ENCODE measurements at regions not wholly inside any gene's neighbourhood (a gene's known extent, or its start where the extent isn't known, plus 50 kb on each side); places are given as distances from the start of the nearest gene placed in this dataset.

- Histone ChIP-seq H3K27ac (ENCODE audit: low read depth, low read length) (no peak overlapping the region), H3K36me3 (ENCODE audit: low read length) (no peaks in the 10 kb centered on the region), H3F3A (ENCODE audit: insufficient read depth) (no peaks in the 10 kb centered on the region), H2AFZ (ENCODE audit: low read depth, low read length, severe bottlenecking) (no peak overlapping the region), H3K9me3 (ENCODE audit: insufficient read depth, low read length) (no peaks in the 10 kb centered on the region), H3K9me2 (replicated peaks; ENCODE audit: insufficient read depth, low read length) (no peaks in the 10 kb centered on the region), H3K4me2 (ENCODE audit: low read depth, low read length, poor library complexity, severe bottlenecking) (no peak overlapping the region), H3K79me2 (ENCODE audit: insufficient read depth, low read length) (no peaks in the 10 kb centered on the region), H3K4me3 (ENCODE audit: insufficient read depth, low read length, poor library complexity, severe bottlenecking) (no peak overlapping the region), H4K20me1 (ENCODE audit: low read depth, low read length) (no peaks in the 10 kb centered on the region), H3K27me3 (ENCODE audit: low read length) (no peaks in the 10 kb centered on the region), H3K9ac (ENCODE audit: low read length) (no peak overlapping the region)
- TF ChIP-seq EZH2phosphoT487 (conservative IDR thresholded peaks at IDR 0.05; ENCODE audit: low read length) = no peak
- TF ChIP-seq, protein P1, sequence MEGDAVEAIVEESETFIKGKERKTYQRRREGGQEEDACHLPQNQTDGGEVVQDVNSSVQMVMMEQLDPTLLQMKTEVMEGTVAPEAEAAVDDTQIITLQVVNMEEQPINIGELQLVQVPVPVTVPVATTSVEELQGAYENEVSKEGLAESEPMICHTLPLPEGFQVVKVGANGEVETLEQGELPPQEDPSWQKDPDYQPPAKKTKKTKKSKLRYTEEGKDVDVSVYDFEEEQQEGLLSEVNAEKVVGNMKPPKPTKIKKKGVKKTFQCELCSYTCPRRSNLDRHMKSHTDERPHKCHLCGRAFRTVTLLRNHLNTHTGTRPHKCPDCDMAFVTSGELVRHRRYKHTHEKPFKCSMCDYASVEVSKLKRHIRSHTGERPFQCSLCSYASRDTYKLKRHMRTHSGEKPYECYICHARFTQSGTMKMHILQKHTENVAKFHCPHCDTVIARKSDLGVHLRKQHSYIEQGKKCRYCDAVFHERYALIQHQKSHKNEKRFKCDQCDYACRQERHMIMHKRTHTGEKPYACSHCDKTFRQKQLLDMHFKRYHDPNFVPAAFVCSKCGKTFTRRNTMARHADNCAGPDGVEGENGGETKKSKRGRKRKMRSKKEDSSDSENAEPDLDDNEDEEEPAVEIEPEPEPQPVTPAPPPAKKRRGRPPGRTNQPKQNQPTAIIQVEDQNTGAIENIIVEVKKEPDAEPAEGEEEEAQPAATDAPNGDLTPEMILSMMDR (IDR thresholded peaks at IDR 0.05; ENCODE audit: insufficient read depth, low read length, poor library complexity, severe bottlenecking) = no peak
Observed at GRCh38 chr4:111744847-111745246, 400.4 kb upstream of the FAM241A start.

DNA sequence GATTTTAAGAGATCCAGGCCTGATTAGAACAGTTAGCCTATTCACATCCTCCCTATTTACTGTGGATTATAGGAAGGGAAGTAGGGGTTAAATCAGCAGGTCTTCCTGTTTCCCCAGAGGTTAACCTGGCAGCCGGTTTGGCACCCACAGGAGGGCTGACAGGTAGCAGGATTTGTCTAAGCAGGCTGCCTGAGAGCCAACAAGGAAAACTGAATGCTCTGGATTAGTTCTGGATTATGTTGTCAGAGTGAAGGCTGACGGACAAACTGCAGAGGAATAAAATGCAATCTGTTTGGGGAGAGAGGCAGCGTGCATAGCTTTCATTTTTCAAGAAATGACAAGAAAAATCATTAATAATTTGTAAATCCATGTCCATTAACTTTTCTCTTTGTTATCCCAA, 397.1 kb upstream of the FAM241A start:
- no peak overlapping the region for H3K4me3 ChIP-seq (ENCODE audit: insufficient read depth, low read length, poor library complexity, severe bottlenecking)
- H3F3A ChIP-seq (ENCODE audit: insufficient read depth) = no peaks in the 10 kb centered on the region
- no peaks in the 10 kb centered on the region for H3K9me3 ChIP-seq (ENCODE audit: insufficient read depth, low read length)
- no peak overlapping the region for H2AFZ ChIP-seq (ENCODE audit: low read depth, low read length, severe bottlenecking)
- no peak overlapping the region for H3K4me2 ChIP-seq (ENCODE audit: low read depth, low read length, poor library complexity, severe bottlenecking)
- H3K36me3 ChIP-seq (ENCODE audit: low read length) = no peaks in the 10 kb centered on the region
- no peaks in the 10 kb centered on the region for H3K79me2 ChIP-seq (ENCODE audit: insufficient read depth, low read length)
- H3K9ac ChIP-seq (ENCODE audit: low read length) = no peak overlapping the region
- TF ChIP-seq, protein P1 (IDR thresholded peaks at IDR 0.05; ENCODE audit: insufficient read depth, low read length, poor library complexity, severe bottlenecking) = no peak
- no peak for TF ChIP-seq EZH2phosphoT487 (conservative IDR thresholded peaks at IDR 0.05; ENCODE audit: low read length)
- no peak overlapping the region for H3K27ac ChIP-seq (ENCODE audit: low read depth, low read length)
- H3K9me2 ChIP-seq (replicated peaks; ENCODE audit: insufficient read depth, low read length) = no peaks in the 10 kb centered on the region
- no peaks in the 10 kb centered on the region for H3K27me3 ChIP-seq (ENCODE audit: low read length)
- H4K20me1 ChIP-seq (ENCODE audit: low read depth, low read length) = no peaks in the 10 kb centered on the region

- no peaks in the 10 kb centered on the region for H3K9me3 ChIP-seq (ENCODE audit: insufficient read depth, low read length)
- H3K27ac ChIP-seq (ENCODE audit: low read depth, low read length) = no peak overlapping the region
- no peaks in the 10 kb centered on the region for H3K9me2 ChIP-seq (replicated peaks; ENCODE audit: insufficient read depth, low read length)
- H3K36me3 ChIP-seq (ENCODE audit: low read length) = no peaks in the 10 kb centered on the region
- no peak overlapping the region for H3K9ac ChIP-seq (ENCODE audit: low read length)
- H4K20me1 ChIP-seq (ENCODE audit: low read depth, low read length) = no peaks in the 10 kb centered on the region
- H3K4me2 ChIP-seq (ENCODE audit: low read depth, low read length, poor library complexity, severe bottlenecking) = no peak overlapping the region
- H2AFZ ChIP-seq (ENCODE audit: low read depth, low read length, severe bottlenecking) = no peak overlapping the region
- TF ChIP-seq, protein P1 (IDR thresholded peaks at IDR 0.05; ENCODE audit: insufficient read depth, low read length, poor library complexity, severe bottlenecking) = no peak
- no peak for TF ChIP-seq EZH2phosphoT487 (conservative IDR thresholded peaks at IDR 0.05; ENCODE audit: low read length)
- no peaks in the 10 kb centered on the region for H3K79me2 ChIP-seq (ENCODE audit: insufficient read depth, low read length)
- H3K4me3 ChIP-seq (ENCODE audit: insufficient read depth, low read length, poor library complexity, severe bottlenecking) = no peak overlapping the region
- no peaks in the 10 kb centered on the region for H3F3A ChIP-seq (ENCODE audit: insufficient read depth)
- no peaks in the 10 kb centered on the region for H3K27me3 ChIP-seq (ENCODE audit: low read length)
Observed at GRCh38 chr4:111754003-111754402, 391.3 kb upstream of the FAM241A start.
